Choroid plexus epithelial cell (primary cell): ENCODE measurements at regions not wholly inside any gene's neighbourhood (a gene's known extent, or its start where the extent isn't known, plus 50 kb on each side); places are given as distances from the start of the nearest gene placed in this dataset.

ENCODE experiments used
- DNase-seq: peaks from one replicate; pipeline ENCODE4 v3.0.0-alpha.2; 2010; ENCODE audit warnings: low read depth
- H3K4me3 ChIP-seq: 2 replicates; pipeline ENCODE4 v1.5.1; 2011; ENCODE audit warnings: low read depth, mild to moderate bottlenecking, control low read depth, low read length, moderate library complexity
- CTCF ChIP-seq: conservative IDR thresholded peaks from 2 replicates; pipeline ENCODE4 v1.5.1; 2011; ENCODE audit warnings: low read depth, mild to moderate bottlenecking, control low read depth, inconsistent platforms, low read length, moderate library complexity

GRCh38 chr10:31720546-31720945, 208.1 kb downstream of the ARHGAP12 start:
- DNase-seq = no peak
- H3K4me3 ChIP-seq = no peak overlapping the region
- TF ChIP-seq CTCF = no peak

DNA sequence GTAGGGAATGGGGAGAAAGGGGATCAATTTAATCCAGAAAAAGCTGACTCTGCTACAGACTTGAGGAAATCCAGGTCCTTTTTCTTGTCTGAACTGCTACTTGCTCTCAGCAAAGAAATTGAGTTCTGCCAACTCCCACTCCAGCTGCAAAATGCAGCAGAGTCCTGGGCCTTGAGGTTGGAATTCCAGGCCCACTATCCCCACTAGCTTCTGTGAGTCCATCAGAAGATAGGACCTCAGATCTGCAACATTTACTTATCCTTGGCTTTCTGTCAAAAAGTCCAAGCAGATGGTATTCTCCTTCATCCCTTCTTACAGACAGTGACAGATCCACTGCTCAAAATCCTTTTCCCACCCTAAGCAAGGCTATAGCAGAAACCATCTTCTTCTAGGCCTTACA, 219.2 kb downstream of the ARHGAP12 start:
- TF ChIP-seq CTCF = no peak
- no peak overlapping the region for H3K4me3 ChIP-seq
- DNase-seq = no peak

- DNase-seq = peak; percentile 43
Observed at GRCh38 chr10:31709028-31709427, 219.6 kb downstream of the ARHGAP12 start.

DNA sequence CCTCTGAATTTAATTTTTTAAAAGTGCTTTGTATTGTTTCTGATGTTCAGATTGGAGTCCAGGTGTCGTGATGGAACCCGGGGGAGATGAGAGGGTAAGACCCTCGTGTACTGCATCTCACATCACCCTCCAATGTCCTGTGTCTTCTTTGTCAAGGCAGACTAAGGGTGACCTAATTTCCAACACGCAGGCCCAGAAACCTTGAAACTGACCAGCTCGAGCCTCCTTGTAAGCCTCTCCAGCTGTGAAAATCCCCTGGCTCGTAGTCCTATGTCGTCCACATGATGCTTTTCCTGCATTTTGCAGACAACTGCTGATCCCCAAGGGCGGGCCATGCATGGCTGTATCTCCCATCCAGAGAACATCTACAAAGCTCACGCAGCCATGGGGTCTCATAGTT, 220.2 kb downstream of the ARHGAP12 start:
- H3K4me3 ChIP-seq = no peak overlapping the region
- TF ChIP-seq CTCF = no peak
- DNase-seq = peak; percentile 38

More at GRCh38 chr10:31709028-31709427, 219.6 kb downstream of the ARHGAP12 start:
- TF ChIP-seq CTCF = peak; percentile 42
- H3K4me3 ChIP-seq = no peak overlapping the region

- DNase-seq = no peak
- no peak overlapping the region for H3K4me3 ChIP-seq
- TF ChIP-seq CTCF = no peak
Observed at GRCh38 chr10:31708046-31708445, 220.6 kb downstream of the ARHGAP12 start.

DNA sequence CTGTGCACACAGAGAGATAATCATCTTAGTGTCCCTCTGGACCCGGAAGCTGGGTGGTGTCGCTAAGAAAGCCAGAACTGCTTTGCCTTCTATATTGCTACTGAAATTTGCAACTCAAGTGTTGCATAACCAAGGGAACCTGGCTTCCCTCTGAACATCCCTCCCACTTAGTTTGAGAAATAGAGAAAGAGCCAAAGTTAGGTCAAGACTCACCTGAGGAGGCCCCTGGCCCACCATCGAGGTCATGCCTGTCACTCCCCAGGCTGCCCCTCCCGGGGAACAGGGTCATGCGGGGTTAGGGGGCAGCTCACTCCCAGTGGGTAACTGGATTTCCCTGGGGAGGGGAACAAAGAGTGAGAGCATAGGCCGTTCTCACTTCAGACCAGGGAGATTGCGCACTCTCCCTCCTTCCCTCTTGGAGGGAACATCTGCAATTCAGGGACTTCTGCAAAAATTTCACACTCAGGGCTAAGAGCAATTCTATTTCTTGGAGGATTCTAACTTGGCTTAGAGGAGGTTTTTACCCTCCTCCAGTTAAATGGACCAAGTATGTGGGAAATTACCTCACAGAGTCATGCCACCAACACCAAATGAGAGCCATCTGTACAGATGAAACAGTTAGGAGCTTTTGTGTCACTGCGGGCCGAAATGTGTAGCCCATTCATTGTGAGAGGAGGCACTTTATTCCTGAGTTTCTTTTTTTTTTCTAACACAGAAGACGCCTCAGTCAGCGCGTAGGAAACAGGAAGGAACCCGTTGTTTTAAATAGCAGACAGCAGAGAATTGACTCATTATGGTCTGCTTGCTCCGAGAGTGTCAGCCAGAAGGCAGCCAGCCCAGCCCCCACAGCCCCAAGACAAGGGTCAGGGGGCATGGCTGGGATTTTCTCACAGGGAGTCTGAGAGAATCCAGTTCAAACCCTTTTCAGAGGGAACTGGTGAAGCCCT, 221.3 kb downstream of the ARHGAP12 start:
- TF ChIP-seq CTCF = no peak
- DNase-seq = peak; percentile 89
- H3K4me3 ChIP-seq = peak overlapping the region; percentile 8
